ENCODE measurements at regions not wholly inside any gene's neighbourhood (a gene's known extent, or its start where the extent isn't known, plus 50 kb on each side); places are given as distances from the start of the nearest gene placed in this dataset.

DNA sequence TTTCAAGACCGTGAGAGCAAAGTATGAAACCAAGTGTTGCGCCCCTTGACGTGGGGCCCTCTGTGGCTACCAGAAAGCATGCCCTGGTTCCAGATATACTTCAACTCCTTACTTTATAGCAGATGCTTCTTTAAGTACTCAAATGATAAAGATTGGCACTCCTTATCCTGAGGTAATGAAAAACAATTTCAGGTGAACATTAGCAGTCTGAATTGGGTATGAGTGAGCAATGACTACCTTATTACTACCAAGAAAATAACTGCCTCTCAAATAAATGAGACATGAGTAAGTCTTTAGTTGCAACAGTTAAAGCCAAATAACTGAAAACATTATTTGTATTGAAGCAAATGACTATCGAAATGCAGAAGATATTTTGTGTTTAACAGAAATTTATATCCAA lies 408.7 kb downstream of the MMUT start:
- no peak overlapping the region for H3K27ac ChIP-seq (ENCODE audit: insufficient read length, low read depth, low read length)
- H4K5ac ChIP-seq (ENCODE audit: insufficient read length, low read depth, low read length): no peak overlapping the region
- no peak overlapping the region for H2AFZ ChIP-seq (ENCODE audit: low read length)
- Mint-ChIP-seq H3K9me3 (peaks cover 18% of the 10 kb centered on the region in 2 experiments), H3K27me3 (ENCODE audit: low read depth) (no peaks in the 10 kb centered on the region), H3K36me3 (ENCODE audit: insufficient read depth in 1 of 3, low read depth in 3 of 3) (peaks cover 2 to 18% (median 6%) of the 10 kb centered on the region in 3 experiments), H3K4me1 (peaks cover 11% of the 10 kb centered on the region in 2 experiments), H3K4me3 (no peak overlapping the region), H3K27ac (no peak overlapping the region)
- no peak overlapping the region for H2BK120ac ChIP-seq (ENCODE audit: low read depth, low read length, poor library complexity, severe bottlenecking)
- H3K56ac ChIP-seq (ENCODE audit: insufficient read length, low read depth, low read length): no peak overlapping the region
- H4K20me1 ChIP-seq (ENCODE audit: control insufficient read depth, insufficient read depth, insufficient read length): no peaks in the 10 kb centered on the region
- no peaks in the 10 kb centered on the region for H3K79me2 ChIP-seq (ENCODE audit: insufficient read depth, low read length)
- no peak overlapping the region for H3K4me2 ChIP-seq (ENCODE audit: insufficient read depth, insufficient read length, low read length)
- H4K8ac ChIP-seq (replicated peaks; ENCODE audit: insufficient read length, low read depth, low read length): no peak overlapping the region
- no peak for DNase-seq
- TF ChIP-seq, protein P1, sequence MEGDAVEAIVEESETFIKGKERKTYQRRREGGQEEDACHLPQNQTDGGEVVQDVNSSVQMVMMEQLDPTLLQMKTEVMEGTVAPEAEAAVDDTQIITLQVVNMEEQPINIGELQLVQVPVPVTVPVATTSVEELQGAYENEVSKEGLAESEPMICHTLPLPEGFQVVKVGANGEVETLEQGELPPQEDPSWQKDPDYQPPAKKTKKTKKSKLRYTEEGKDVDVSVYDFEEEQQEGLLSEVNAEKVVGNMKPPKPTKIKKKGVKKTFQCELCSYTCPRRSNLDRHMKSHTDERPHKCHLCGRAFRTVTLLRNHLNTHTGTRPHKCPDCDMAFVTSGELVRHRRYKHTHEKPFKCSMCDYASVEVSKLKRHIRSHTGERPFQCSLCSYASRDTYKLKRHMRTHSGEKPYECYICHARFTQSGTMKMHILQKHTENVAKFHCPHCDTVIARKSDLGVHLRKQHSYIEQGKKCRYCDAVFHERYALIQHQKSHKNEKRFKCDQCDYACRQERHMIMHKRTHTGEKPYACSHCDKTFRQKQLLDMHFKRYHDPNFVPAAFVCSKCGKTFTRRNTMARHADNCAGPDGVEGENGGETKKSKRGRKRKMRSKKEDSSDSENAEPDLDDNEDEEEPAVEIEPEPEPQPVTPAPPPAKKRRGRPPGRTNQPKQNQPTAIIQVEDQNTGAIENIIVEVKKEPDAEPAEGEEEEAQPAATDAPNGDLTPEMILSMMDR (conservative IDR thresholded peaks at IDR 0.05): no peak
- H3K9me3 ChIP-seq (ENCODE audit: control insufficient read depth, low read depth, low read length): no peaks in the 10 kb centered on the region
- no peak overlapping the region for H2BK20ac ChIP-seq (ENCODE audit: low read depth, low read length, poor library complexity, severe bottlenecking)
- no peaks in the 10 kb centered on the region for H3K79me1 ChIP-seq (ENCODE audit: insufficient read depth, low read depth, low read length, poor library complexity, severe bottlenecking)
- H2BK12ac ChIP-seq (ENCODE audit: insufficient read length, low read depth, low read length): no peak overlapping the region
- no peak overlapping the region for H3K14ac ChIP-seq (ENCODE audit: insufficient read depth, low read length)
- H3T11ph ChIP-seq (ENCODE audit: low read length): no peak overlapping the region
- H3K9ac ChIP-seq (ENCODE audit: extremely low read depth, insufficient read length, low read length): no peak overlapping the region
- no peak overlapping the region for H3K4ac ChIP-seq (ENCODE audit: low read depth, low read length)
- no peak overlapping the region for H2BK15ac ChIP-seq (ENCODE audit: low read depth, low read length)
- peaks cover 3% of the 10 kb centered on the region; the same call in 1 of the 2 replicates for H3K4me1 ChIP-seq (ENCODE audit: insufficient read depth, low read length)
- H2BK5ac ChIP-seq (ENCODE audit: insufficient read length, low read length): no peak overlapping the region
- H3K18ac ChIP-seq (ENCODE audit: insufficient read length, low read depth, low read length): no peak overlapping the region
- H4K91ac ChIP-seq (ENCODE audit: insufficient read length, low read depth, low read length): no peak overlapping the region
- H3K23ac ChIP-seq (ENCODE audit: insufficient read length, low read depth, low read length): no peak overlapping the region
- no peak overlapping the region for H2AK5ac ChIP-seq (ENCODE audit: insufficient read length, low read length)
- no CpG with 5 or more reads among the region's 4 CpGs for WGBS (ENCODE audit: extremely low coverage, insufficient read length, low lambda C conversion rate)
- H3K23me2 ChIP-seq (ENCODE audit: insufficient read length, low read depth, low read length, poor library complexity, severe bottlenecking): no peaks in the 10 kb centered on the region
- H3K27me3 ChIP-seq (ENCODE audit: insufficient read depth, low read length): no peaks in the 10 kb centered on the region

Data from H9 (cell line).